CD14-positive monocyte (primary cell): ENCODE measurements at regions not wholly inside any gene's neighbourhood (a gene's known extent, or its start where the extent isn't known, plus 50 kb on each side); places are given as distances from the start of the nearest gene placed in this dataset.

Experiments used
- DNase-seq, 3 donors: peaks; one replicate each; pipeline ENCODE4 v3.0.0-alpha.2; 2011 to 2022
- H2AFZ ChIP-seq: 2 replicates; pipeline ENCODE4 v1.6.0; 2012; ENCODE audit warnings: mild to moderate bottlenecking, low read depth, low read length, inconsistent platforms; ENCODE audit not compliant: insufficient read depth, poor library complexity, severe bottlenecking
- H3K27ac ChIP-seq, 2 donors: 1 replicate in 1 of 2; 2 replicates in 1 of 2; pipeline ENCODE4 v1.5.1; 2012 to 2013; ENCODE audit warnings: low read length in 2 of 2, control low read depth in 1 of 2, inconsistent platforms in 1 of 2, low read depth in 1 of 2, mild to moderate bottlenecking in 1 of 2
- H3K27me3 ChIP-seq, 2 donors: one replicate each; pipeline versions ENCODE4 v1.6.0 to v1.6.1; 2011 to 2013; ENCODE audit warnings: low read length in 2 of 2; ENCODE audit not compliant: control insufficient read depth in 2 of 2, insufficient read depth in 2 of 2
- H3K36me3 ChIP-seq, 2 donors: replicated peaks in 1 of 2; 1 replicate in 1 of 2; 2 replicates in 1 of 2; pipeline versions ENCODE4 v1.5.1 to v1.6.1; 2012 to 2013; ENCODE audit warnings: low read length in 2 of 2, control low read depth in 1 of 2, inconsistent platforms in 1 of 2, mild to moderate bottlenecking in 1 of 2; ENCODE audit not compliant: insufficient read depth in 2 of 2, control insufficient read depth in 1 of 2
- H3K4me1 ChIP-seq, 2 donors: 1 replicate in 1 of 2; 2 replicates in 1 of 2; pipeline versions ENCODE4 v1.5.1 to v1.6.1; 2012 to 2013; ENCODE audit warnings: low read length in 2 of 2, control low read depth in 1 of 2, inconsistent platforms in 1 of 2, mild to moderate bottlenecking in 1 of 2, moderate library complexity in 1 of 2; ENCODE audit not compliant: insufficient read depth in 2 of 2, control insufficient read depth in 1 of 2
- H3K4me2 ChIP-seq: replicated peaks from 2 replicates; pipeline ENCODE3; 2012; ENCODE audit warnings: low read length, moderate library complexity, mild to moderate bottlenecking; ENCODE audit not compliant: poor library complexity, severe bottlenecking; ENCODE audit errors: extremely low read depth
- H3K4me3 ChIP-seq, 3 experiments: fragments of 200-600 bp in 1 of 3; sonication (generic) in 1 of 3; replicated peaks in 1 of 3; 1 replicate in 2 of 3; 2 replicates in 1 of 3; pipeline ENCODE4 v1.5.1; 2011 to 2013; ENCODE audit warnings: low read length in 3 of 3, mild to moderate bottlenecking in 3 of 3, control low read depth in 2 of 3, low read depth in 2 of 3, inconsistent platforms in 1 of 3, moderate library complexity in 1 of 3
- H3K79me2 ChIP-seq: 2 replicates; pipeline ENCODE4 v1.6.0; 2012; ENCODE audit warnings: mild to moderate bottlenecking, control low read depth, inconsistent platforms, low read length, moderate library complexity; ENCODE audit not compliant: insufficient read depth
- H3K9ac ChIP-seq: 2 replicates; pipeline ENCODE4 v1.6.0; 2017; ENCODE audit warnings: low read length, mild to moderate bottlenecking; ENCODE audit not compliant: insufficient read depth, poor library complexity, severe bottlenecking
- H3K9me3 ChIP-seq, 2 donors: replicated peaks in 1 of 2; 1 replicate in 1 of 2; 2 replicates in 1 of 2; pipeline versions ENCODE4 v1.5.1 to v1.6.1; 2012 to 2013; ENCODE audit warnings: low read length in 2 of 2, control low read depth in 1 of 2; ENCODE audit not compliant: control insufficient read depth in 1 of 2, insufficient read depth in 1 of 2
- H4K20me1 ChIP-seq: 2 replicates; pipeline ENCODE4 v1.6.0; 2012; ENCODE audit warnings: mild to moderate bottlenecking, low read length, control low read depth, moderate library complexity; ENCODE audit not compliant: insufficient read depth
- H3K27ac Mint-ChIP-seq, 7 donors: one replicate each; pipeline ENCODE4 v1.8.0; 2020; ENCODE audit warnings: mild to moderate bottlenecking in 7 of 7, mixed read lengths in 7 of 7, moderate library complexity in 6 of 7, inconsistent platforms in 2 of 7
- H3K27me3 Mint-ChIP-seq, 3 donors: one replicate each; pipeline ENCODE4 v1.8.0; 2021 to 2022; ENCODE audit warnings: low read depth in 3 of 3, mild to moderate bottlenecking in 3 of 3, mixed read lengths in 3 of 3, moderate library complexity in 3 of 3, inconsistent platforms in 1 of 3
- H3K36me3 Mint-ChIP-seq, 2 donors: one replicate each; pipeline ENCODE4 v1.8.0; 2020; ENCODE audit warnings: mixed read lengths in 2 of 2, inconsistent platforms in 1 of 2, mild to moderate bottlenecking in 1 of 2
- H3K4me1 Mint-ChIP-seq: one replicate; pipeline ENCODE4 v1.8.0; 2020; ENCODE audit warnings: mild to moderate bottlenecking, mixed read lengths
- H3K4me3 Mint-ChIP-seq, 2 donors: one replicate each; pipeline ENCODE4 v1.8.0; 2020; ENCODE audit warnings: mild to moderate bottlenecking in 2 of 2, mixed read lengths in 2 of 2, moderate library complexity in 1 of 2
- H3K9me3 Mint-ChIP-seq, 7 donors: one replicate each; pipeline ENCODE4 v1.8.0; 2020 to 2022; ENCODE audit warnings: mixed read lengths in 7 of 7, mild to moderate bottlenecking in 6 of 7, moderate library complexity in 6 of 7, inconsistent platforms in 2 of 7
- WGBS: methylation state at CpG from one replicate; pipeline ENCODE4 v1.1.5; 2013; ENCODE audit warnings: missing lambda C conversion rate; ENCODE audit not compliant: insufficient coverage; 5-methylcytosine and 5-hydroxymethylcytosine counted together
- intact Hi-C, 2 donors: fragments of 100-400 bp; cut with micrococcal nuclease; formaldehyde crosslinking; loops; one replicate each; pipeline versions ENCODE4 v1.15.0 to v1.15.1; 2023
- TF ChIP-seq, protein P1 (sequence below): fragments of 200-600 bp; IDR thresholded peaks from one replicate; pipeline ENCODE4 v1.8.0; 2022; ENCODE audit warnings: antibody characterized with exemption, mild to moderate bottlenecking

DNA sequence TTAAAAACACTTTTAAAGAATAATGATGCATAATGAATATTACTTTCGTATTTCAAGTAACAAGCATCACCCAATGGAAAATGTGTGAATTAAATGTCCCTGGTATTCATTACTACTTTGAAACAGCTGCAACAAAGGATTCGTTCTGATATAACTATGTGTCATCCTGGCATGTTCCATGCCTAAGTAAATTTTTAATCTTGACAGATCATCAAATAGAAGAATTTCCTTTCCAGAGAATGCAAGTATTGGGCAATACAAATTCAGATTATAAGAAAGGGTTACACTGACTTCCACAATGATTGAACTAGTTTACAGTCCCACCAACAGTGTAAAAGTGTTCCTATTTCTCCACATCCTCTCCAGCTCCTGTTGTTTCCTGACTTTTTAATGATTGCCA is 105.3 kb downstream of the SPCS3 start:
- intact Hi-C loops: no loop called here
- no peak overlapping the region for H3K4me3 Mint-ChIP-seq
- Histone ChIP-seq H2AFZ (no peak overlapping the region), H3K36me3 (no peaks in the 10 kb centered on the region), H3K4me1 (no peaks in the 10 kb centered on the region), H3K9me3 (no peaks in the 10 kb centered on the region), H4K20me1 (no peaks in the 10 kb centered on the region), H3K79me2 (no peaks in the 10 kb centered on the region), H3K27ac (no peak overlapping the region), H3K9ac (no peak overlapping the region), H3K4me3 (no peak overlapping the region), H3K27me3 (no peaks in the 10 kb centered on the region), H3K4me2 (no peak overlapping the region)
- peaks cover 0 to 2% (median 0%) of the 10 kb centered on the region in 7 donors for H3K9me3 Mint-ChIP-seq
- no peak for DNase-seq
- H3K36me3 Mint-ChIP-seq: no peaks in the 10 kb centered on the region
- no peak overlapping the region for H3K27ac Mint-ChIP-seq
- no peaks in the 10 kb centered on the region for H3K27me3 Mint-ChIP-seq
- TF ChIP-seq, protein P1, sequence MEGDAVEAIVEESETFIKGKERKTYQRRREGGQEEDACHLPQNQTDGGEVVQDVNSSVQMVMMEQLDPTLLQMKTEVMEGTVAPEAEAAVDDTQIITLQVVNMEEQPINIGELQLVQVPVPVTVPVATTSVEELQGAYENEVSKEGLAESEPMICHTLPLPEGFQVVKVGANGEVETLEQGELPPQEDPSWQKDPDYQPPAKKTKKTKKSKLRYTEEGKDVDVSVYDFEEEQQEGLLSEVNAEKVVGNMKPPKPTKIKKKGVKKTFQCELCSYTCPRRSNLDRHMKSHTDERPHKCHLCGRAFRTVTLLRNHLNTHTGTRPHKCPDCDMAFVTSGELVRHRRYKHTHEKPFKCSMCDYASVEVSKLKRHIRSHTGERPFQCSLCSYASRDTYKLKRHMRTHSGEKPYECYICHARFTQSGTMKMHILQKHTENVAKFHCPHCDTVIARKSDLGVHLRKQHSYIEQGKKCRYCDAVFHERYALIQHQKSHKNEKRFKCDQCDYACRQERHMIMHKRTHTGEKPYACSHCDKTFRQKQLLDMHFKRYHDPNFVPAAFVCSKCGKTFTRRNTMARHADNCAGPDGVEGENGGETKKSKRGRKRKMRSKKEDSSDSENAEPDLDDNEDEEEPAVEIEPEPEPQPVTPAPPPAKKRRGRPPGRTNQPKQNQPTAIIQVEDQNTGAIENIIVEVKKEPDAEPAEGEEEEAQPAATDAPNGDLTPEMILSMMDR: no peak
- no CpG with 5 or more reads among the region's 2 CpGs for WGBS
- no peaks in the 10 kb centered on the region for H3K4me1 Mint-ChIP-seq

GRCh38 chr4:176432811-176433540 is 113.2 kb downstream of the SPCS3 start:
- TF ChIP-seq, protein P1: no peak
- intact Hi-C loops: no loop called here
- Histone ChIP-seq H3K36me3 (no peaks in the 10 kb centered on the region), H3K79me2 (no peaks in the 10 kb centered on the region), H2AFZ (no peak overlapping the region), H3K4me1 (no peaks in the 10 kb centered on the region), H3K27me3 (no peaks in the 10 kb centered on the region), H3K4me2 (no peak overlapping the region), H3K9ac (no peak overlapping the region), H4K20me1 (no peaks in the 10 kb centered on the region), H3K9me3 (no peaks in the 10 kb centered on the region), H3K27ac (no peak overlapping the region), H3K4me3 (no peak overlapping the region)
- peaks cover 0 to 6% (median 1%) of the 10 kb centered on the region in 7 donors for H3K9me3 Mint-ChIP-seq
- H3K4me1 Mint-ChIP-seq: no peaks in the 10 kb centered on the region
- no peaks in the 10 kb centered on the region for H3K27me3 Mint-ChIP-seq
- no peaks in the 10 kb centered on the region for H3K36me3 Mint-ChIP-seq
- DNase-seq: no peak
- H3K27ac Mint-ChIP-seq: no peak overlapping the region
- H3K4me3 Mint-ChIP-seq: no peak overlapping the region
- WGBS: 75% methylated on average over 2 of the region's 6 CpGs
